ENCODE measurements at regions not wholly inside any gene's neighbourhood (a gene's known extent, or its start where the extent isn't known, plus 50 kb on each side); places are given as distances from the start of the nearest gene placed in this dataset.
"Not testable (repeated sequence)": the region's sequence is repeated elsewhere in the genome, so short reads cannot be mapped to it uniquely, and the experiment has no call there.

DNA sequence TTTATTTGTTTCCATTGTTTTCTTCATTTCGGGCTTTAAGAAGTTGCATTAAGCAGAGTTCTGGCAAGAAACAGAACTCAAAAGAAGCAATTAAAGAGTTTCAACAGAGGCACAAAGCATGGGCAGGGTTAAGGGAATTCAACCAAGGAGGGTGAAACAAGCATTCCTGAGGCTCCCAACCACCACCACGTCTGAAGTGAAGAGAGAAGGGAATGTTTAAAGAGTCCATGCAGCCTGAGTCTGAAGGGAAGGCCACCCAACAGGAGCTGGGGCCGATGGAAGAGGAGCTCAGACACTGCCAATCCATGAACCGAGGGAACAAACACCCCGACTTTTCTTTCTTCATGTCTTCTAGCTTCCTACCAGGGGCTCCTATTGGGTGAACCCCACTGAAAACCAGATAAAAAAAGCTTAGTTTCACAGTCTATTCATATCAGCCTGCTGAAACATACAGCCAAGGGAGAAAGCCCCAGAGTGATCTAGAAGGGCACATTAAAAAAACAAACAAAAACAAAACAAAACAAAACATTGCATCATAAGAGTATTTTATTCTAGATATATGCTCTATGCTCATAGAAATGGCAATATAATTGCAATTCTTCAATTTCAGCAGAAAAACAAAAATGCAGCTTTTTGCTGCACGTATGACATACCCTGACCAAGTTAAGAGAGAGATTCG, 592.1 kb downstream of the TTLL7 start:
- intact Hi-C loops (cut with micrococcal nuclease), result not testable (repeated sequence)

DNA sequence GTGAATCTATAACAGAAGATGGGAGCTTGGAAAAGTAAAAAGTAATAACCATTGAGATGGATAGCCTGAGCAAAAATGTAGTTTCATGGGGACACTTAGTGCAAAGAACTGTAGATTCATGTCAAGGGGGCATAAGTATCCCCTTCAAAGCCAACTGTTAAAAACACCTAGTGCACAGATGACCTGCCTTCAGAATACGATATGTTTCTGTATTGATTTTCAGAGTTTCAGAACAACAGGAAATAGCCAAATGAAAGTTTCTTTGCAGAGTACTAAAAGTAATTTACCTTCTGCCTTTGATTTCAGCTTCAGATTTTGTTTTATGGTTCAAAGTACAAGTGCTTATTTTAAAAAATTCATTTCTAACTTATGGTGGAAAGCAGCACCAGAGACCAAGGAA, 593.1 kb downstream of the TTLL7 start:
- intact Hi-C loops (cut with micrococcal nuclease), result not testable (repeated sequence)

DNA sequence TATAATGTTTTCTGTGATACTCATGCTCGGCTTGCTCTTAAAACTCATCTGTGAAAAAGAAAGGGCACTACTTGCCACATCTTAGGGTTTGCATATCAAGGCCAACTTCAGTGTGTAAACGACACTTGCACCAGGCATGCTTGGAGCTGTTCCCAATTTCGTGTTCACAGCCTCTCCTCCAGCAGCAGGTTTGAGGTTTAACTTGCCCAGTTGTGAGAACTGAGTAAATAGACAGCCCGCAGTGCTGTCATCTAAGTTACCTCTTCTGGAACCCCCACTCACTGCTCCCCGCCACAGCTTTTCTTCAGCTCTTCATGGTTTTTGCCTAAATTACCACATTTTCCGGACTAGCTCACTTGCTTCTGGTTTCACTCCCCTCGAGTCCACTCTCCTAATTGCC, 595.4 kb downstream of the TTLL7 start:
- intact Hi-C loops (cut with micrococcal nuclease), result not testable (repeated sequence)

DNA sequence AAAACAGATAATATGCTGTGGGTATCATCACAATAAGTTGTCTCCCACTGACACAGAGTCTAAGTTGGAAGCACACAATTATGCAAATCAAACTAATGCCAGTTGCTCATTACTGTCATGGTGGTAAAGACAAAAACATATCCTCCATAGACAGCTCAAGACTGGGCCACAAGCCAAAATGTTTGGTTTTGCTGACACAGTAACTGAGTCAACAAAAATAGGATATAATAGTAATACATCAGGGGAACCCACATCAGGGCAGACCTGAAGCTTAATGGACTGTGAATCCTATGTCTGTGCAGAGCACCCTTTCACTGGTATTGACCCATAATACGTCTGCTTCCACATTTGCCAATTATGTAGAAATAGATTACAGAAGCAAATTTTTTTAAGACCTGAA, 597.8 kb downstream of the TTLL7 start:
- intact Hi-C loops (cut with micrococcal nuclease), result not testable (repeated sequence)

DNA sequence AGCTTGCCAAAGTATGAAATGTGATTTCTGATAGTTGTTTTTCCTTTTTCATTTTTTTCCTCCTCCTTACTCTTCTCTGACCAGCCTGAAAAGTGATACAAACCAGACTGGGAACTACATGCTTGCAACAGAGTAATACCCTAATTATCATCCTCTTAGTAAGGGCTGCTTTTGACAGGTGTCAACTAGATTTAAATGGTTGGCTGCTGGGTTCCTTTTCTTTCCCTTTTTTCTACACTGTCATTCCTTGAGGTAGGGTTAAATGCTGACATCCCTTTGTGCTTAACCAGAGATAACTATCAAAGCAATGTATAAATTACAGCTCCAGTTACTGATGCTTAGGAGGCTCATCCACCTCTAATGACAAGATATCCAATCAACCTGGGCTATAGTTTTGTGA, 598.8 kb downstream of the TTLL7 start:
- intact Hi-C loops (cut with micrococcal nuclease), result not testable (repeated sequence)

DNA sequence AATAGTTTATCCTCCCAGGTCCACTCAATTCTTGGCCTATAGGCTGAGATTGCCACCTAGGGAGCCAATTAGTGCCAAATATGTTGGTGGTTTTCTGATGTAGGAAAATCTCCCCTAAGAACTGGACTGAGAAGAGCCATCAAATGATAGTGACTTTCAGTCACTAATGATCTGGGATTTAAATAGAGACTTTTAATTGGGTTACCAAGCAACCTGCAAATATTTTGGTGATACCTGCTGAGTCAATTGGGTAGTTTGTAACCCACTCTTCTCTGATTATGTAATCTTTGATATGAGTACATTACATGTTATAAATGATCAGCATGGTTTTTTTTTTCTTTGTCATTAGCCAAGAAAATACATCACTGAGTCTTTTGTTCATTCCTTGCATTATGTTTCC, 600.8 kb downstream of the TTLL7 start:
- intact Hi-C loops (cut with micrococcal nuclease), result not testable (repeated sequence)

DNA sequence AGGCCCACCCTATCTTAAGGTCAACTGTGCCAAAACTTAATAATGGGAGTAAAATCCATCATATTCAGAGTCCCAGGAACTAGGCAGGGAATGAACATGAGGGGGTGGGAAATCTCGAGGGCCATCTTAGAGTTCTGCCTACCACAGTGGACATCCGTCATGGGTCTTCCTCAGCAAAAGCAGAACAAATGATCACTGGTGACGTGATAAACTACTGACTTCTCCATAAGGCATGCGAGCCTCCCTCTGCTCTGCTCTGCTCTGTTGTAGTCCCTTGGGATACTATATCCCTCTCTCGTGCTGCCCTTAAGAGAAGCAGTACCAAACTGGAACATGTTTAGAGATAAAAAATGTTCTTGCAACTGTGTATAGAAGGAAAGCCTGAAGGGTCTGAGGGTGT, 603.8 kb downstream of the TTLL7 start:
- intact Hi-C loops (cut with micrococcal nuclease), result not testable (repeated sequence)

DNA sequence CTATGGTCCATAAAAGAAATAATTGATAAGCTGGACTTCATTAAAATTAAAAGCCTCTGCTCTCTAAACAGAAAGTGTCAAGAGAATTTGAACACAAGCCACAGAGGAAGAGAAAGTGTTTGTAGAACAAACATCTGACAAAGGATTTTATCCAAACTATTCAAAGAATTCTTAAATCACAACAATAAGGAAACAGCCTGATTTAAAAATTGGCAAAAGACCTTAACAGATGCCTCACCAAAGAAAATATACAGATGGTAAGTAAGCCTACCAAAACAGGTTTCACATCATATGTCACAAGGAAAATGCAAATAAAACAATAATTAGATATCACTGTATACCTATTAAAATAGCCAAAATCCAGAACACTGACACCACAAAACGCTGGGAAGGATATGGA, 612.0 kb downstream of the TTLL7 start:
- intact Hi-C loops (cut with micrococcal nuclease), result not testable (repeated sequence)

DNA sequence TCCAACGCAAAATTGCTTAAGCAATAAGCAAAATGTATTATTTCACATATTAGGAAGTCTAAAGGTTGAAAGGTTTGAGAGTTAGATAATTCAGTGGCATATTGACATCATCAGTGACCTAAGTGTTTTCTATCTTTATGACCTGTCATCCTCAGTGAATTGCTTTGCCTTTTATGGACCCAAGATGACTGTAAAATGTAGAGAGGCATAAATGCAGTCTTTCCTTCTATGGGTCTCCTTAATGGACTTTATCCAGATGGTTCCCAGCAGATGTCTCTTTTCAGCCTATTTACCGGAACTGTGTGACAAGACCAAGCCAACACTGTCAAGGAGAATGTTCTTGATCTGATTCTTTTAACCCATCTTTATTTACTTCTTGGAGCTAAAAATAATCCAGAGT, 615.8 kb downstream of the TTLL7 start:
- intact Hi-C loops (cut with micrococcal nuclease), result not testable (repeated sequence)

DNA sequence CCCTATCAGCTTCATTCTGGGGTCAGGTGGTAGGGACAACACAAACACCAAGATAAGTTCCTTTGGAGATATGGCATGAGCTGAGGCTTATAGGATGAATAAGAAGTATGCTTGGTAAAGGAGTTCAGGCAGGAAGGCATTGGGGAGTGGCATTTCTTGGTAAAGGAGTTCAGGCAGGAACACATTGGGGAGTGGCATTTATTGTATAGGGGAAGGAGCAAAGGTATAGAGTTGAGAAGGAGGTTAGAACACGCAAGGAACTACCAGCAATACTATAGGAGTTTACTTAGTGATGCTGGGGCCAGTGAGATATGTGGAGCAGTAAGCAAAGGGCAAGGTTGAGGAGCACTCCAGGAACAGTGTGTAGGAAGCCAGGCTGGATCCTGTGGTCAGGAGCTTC, 625.9 kb downstream of the TTLL7 start:
- intact Hi-C loops (cut with micrococcal nuclease), result not testable (repeated sequence)

DNA sequence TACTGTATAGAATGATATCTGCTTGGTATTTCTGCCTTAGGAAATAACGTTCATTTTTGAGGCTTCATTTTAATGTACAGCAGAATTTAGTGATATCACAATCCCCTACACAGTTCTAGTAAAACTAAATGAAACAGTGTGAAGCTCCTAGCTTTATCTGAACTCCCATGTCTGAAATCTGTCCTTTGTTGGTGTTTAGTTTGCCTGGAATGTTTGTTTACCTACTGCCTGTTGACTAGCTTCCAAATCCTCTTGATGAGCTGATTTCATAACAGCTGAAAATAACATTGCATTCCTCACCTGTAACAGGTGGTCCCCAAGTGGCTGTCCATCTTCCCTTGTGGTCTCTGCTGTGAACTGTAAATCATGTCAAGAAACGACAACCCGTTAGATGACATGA, 629.1 kb downstream of the TTLL7 start:
- intact Hi-C loops (cut with micrococcal nuclease), result not testable (repeated sequence)

DNA sequence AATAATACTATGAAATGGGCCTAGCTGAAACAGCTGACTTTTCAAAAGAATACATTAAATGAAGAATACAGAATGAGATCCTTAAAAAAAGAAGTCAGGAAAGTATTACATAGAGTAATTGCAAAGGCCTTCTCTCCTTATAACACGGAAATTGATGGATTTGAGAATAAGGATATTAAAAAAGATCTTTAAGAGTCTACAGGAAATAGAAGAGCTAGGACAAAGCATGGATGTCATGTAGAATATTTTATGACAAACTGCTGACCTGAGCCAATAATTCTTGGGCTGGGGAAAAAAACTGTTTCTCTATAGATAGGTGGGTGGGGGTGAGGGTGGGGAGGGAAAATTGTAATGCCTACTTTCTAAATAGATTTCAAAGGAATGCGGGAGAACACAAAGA, 633.6 kb downstream of the TTLL7 start:
- intact Hi-C loops (cut with micrococcal nuclease), result not testable (repeated sequence)

DNA sequence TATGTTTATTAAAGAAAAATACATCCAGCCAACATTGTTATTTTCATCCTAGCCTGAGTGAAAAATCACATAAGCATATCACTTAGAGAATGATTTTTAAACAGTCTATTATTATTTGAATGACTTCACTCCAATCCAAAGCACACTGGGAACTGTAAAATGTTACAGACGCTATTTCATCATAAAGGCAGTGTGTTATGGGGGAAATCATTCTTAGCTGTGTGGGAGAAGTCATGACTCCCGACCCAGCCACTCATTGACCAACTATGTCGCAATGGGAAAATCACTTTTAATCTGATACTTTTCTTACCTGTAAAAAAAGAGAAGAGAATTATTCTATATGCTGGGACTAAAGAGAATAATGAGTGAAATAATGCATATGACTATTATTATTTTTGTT, 653.6 kb downstream of the TTLL7 start:
- intact Hi-C loops (cut with micrococcal nuclease), result not testable (repeated sequence)

DNA sequence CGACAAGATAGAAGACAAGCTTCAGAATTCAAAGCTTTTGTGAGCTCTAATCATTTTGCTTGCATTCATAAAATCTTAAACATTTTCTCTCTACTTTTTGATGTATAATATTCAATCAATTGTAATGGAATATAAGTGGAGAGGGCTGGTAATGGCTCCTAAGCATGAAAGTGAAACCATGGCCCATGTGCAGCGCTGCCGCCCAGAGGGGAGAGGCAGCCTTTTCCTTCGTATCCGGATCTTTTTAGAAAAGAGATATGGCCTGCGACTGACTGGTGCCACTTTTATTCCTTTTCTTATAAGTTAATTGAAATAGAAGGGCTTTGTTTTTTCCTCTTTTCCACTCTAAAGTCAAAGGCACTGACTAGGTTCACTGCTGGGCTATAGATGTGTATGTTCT, 655.2 kb downstream of the TTLL7 start:
- intact Hi-C loops (cut with micrococcal nuclease), result not testable (repeated sequence)

DNA sequence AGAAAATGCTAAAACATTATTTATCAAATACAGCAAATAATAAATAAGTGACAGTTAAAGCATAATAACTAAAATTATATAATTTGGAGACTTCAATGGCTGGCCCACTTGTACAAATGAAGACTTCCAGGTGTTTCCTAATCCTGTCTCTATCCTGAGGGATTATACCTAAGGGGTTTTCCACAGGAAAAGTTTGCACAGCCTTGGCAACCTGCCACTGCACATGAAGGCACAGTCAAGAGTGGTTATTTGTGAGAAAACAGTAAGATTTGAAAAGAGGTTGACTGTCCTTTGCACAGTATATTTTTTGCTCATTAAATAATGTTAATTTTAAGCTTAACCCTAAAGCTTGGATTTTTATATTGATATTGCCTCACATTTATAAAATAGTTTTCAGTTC, 655.9 kb downstream of the TTLL7 start:
- intact Hi-C loops (cut with micrococcal nuclease), result not testable (repeated sequence)

DNA sequence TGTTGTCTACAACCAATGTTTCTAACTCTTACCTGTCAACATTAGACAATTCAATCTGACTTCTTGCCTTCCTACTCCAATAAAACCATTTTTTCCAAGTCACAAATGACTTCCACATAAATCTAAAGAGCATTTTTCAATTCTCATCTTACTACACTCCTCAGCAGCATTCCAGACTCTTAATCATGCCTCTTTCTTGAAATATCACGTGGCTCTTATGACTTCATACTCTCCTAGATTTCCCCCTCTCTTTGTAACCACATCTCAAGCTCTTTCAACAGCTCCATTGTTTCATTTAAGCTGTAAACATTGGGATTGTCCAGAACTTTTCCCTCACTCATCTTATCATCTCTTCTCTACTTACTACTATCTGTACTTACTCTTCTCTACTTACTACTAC, 666.6 kb downstream of the TTLL7 start:
- intact Hi-C loops (cut with micrococcal nuclease), result not testable (repeated sequence)

DNA sequence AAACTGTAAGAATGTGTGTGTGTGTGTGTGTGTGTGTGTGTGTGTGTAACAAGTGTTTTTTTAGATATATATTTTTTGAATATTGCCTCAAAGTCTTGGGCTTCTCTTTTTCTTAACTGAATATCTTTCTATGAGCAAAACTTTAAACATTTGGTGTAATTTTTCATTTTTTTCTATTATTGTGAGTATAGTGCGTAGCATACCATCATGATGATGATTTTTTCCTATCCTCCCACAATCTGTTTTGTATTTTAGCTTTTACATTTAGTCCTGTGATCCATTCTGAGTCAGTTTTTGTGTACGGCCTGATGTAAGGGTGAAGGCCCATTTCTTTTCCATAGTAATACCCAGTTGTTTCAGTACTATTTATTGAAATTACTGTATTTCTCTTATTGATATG, 680.6 kb downstream of the TTLL7 start:
- intact Hi-C loops (cut with micrococcal nuclease), result no loop called here

DNA sequence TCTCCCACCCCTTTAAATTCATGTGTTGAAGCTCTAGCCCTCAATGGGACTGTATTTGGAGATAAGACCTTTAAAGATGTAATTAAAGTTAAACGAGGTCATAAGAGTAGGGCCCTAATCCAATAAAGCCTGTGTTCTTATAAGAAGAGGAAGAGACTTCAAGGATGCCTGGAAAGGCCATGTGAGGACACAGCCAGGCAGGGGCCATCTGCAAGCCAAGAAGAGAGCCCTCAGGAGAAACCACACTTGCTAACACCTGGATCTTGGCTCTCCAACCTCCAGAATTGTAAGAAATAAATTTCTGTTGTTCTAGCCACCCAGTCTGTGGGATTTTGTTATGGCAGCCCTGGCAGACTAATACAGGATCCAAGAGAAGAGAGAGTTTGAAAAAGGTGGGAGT, 683.5 kb downstream of the TTLL7 start:
- intact Hi-C loops (cut with micrococcal nuclease), result not testable (repeated sequence)

DNA sequence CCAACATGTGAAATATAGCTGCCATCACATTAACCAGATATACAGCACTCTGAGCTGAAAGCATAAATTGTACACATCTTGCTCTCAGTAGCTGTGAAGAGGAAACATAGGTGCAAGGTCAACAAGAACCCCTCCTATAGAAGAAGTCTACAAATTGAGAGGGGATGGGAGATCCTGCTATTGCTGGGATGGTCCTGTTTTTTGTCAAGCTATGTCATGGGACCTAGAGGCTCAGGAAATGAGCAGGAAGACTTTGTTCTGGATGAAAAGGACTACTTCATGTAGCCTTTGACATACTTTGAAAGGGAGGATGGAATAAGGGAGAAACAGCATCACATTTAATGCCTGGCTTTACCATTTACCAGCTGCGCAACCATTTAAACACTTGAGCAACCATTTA, 688.8 kb downstream of the TTLL7 start:
- intact Hi-C loops (cut with micrococcal nuclease), result not testable (repeated sequence)

DNA sequence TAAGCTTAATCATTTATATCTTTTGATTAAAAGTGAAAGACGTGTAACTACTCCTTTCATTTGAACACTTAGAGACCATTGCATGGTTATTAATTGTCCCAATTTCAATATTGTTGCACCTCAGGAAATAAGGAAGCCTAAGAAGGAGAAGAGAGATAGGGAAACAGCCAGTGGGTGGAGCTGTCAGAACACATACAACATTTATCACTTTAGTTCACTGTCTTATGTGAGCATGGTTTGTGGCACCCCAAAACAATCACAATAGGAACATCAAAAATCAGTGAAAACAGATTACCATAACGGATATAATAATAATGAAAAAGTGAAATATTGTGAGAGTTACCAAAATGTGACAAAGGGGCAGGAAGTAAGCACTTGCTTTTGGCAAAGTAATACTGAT, 689.9 kb downstream of the TTLL7 start:
- intact Hi-C loops (cut with micrococcal nuclease), result not testable (repeated sequence)

DNA sequence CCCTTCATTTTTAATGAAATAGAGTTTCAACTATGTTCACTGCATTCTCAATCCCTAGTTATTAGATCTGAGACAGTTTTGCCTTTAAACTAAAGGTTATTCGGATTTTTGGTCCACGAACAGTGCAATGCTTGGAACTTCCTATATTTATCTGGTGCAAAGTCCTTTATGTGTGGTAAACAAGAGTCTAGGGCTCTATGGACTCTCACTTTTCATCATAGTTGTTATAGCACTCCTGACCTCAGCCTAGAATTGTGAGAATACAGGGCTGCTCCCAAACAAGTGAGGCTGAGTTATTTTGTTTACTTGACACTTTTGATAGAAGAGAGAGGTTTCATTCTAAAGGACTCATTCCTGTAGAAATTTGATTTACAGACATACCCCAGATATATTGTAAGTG, 692.1 kb downstream of the TTLL7 start:
- intact Hi-C loops (cut with micrococcal nuclease), result not testable (repeated sequence)

DNA sequence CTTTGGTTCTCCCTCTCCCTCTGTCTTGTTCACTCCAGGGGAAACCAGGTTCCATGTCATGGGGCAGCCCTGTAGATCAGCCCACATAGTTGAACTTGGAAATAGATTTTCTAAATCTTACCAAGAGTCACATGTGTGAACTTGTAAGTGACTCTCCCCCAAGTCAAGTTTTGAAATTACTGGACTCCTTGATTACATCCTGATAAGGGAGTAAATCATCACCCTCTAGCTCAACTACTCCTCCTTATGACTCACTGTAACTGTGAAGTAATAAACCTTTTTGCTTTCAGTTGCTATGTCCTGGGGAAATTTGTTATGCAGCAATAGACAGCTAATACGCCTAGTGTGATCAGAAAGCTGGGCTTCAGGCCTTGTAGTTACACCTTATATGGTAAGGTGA, 703.3 kb downstream of the TTLL7 start:
- intact Hi-C loops (cut with micrococcal nuclease), result not testable (repeated sequence)

DNA sequence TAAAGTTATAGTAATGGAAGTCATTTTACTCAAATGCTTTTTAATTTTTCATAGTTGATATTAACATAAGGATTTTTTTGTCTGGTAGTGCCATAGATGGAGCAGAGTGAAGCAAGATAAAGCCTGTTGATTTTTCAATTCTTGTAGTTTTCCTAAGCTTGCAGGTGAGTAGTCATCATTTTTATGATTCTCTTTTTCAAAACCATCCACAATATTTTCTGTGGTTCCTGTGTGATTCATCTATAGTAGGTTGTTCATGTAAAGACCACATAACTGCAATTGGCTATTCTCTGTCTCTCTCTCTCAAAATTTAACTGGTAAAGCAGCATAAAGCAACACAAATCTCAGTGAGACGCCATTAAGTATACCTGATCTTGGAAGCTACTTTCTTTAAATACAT, 711.5 kb downstream of the TTLL7 start:
- intact Hi-C loops (cut with micrococcal nuclease), result not testable (repeated sequence)

DNA sequence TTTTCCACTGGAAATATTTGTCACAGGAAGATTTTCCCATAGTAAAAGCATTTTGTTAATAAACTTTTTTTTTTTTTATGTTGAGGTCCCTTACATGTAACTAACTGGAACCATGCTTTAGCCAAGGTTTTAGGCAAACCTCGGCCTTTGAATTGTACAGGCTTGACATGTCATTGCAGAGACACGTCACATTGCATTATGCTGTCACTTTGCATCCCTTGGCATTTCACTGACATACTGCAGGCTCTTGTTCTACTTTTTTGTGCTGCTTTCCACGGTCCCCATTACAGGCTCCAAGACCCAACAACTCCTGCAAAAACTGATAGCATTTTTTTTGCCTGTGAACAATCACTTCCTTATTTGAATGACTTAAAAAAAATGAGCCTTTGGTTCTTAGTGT, 724.3 kb downstream of the TTLL7 start:
- intact Hi-C loops (cut with micrococcal nuclease), result not testable (repeated sequence)
